Psoas muscle (tissue), 7 donors: ENCODE measurements at regions not wholly inside any gene's neighbourhood (a gene's known extent, or its start where the extent isn't known, plus 50 kb on each side); places are given as distances from the start of the nearest gene placed in this dataset.

ENCODE experiments used
- ATAC-seq, 4 donors: fragments of 200-7000 bp; cut with Tn5 transposase; one replicate each; pipeline ENCODE4 v1.9.1; 2020; ENCODE audit warnings: moderate library complexity in 3 of 4, mild to moderate bottlenecking in 2 of 4
- DNase-seq, 2 donors: peaks; one replicate each; pipeline ENCODE4 v3.0.0-alpha.2; 2020
- H3K27ac ChIP-seq: fragments of 200-600 bp; one replicate; pipeline ENCODE4 v1.8.0; 2022
- H3K27me3 ChIP-seq, 3 donors: fragments of 200-600 bp in 1 of 3; one replicate each; pipeline versions ENCODE4 v1.6.1 to v1.8.0; 2013 to 2022; ENCODE audit warnings: low read length in 2 of 3, mild to moderate bottlenecking in 2 of 3, moderate library complexity in 1 of 3; ENCODE audit not compliant: insufficient read depth in 3 of 3
- H3K36me3 ChIP-seq, 2 donors: fragments of 200-600 bp in 1 of 2; one replicate each; pipeline versions ENCODE4 v1.6.1 to v1.8.0; 2013 to 2022; ENCODE audit warnings: low read depth in 1 of 2, mild to moderate bottlenecking in 1 of 2, moderate library complexity in 1 of 2; ENCODE audit not compliant: insufficient read depth in 1 of 2
- H3K4me1 ChIP-seq: fragments of 200-600 bp; one replicate; pipeline ENCODE4 v1.8.0; 2022
- H3K4me3 ChIP-seq: fragments of 200-600 bp; one replicate; pipeline ENCODE4 v1.8.0; 2022; ENCODE audit warnings: mild to moderate bottlenecking
- H3K9me3 ChIP-seq: fragments of 200-600 bp; one replicate; pipeline ENCODE4 v1.8.0; 2022
- CTCF ChIP-seq: fragments of 200-600 bp; IDR thresholded peaks from one replicate; pipeline ENCODE4 v1.8.0; 2022; ENCODE audit warnings: antibody characterized with exemption
- WGBS, 3 donors: extraction: QIAGEN DNeasy Blood & Tissue Kit; methylation state at CpG; one replicate each; pipeline versions ENCODE4 v1.1.6 to v1.1.7; 2013; 5-methylcytosine and 5-hydroxymethylcytosine counted together
- intact Hi-C, 2 donors: fragments of 100-400 bp; cut with DNase I; formaldehyde crosslinking; loops; one replicate each; pipeline versions ENCODE4 v1.11.0 to v1.14.2; 2022
- donor health status: healthy with polysubstance abuse.
- donor health status: DM: no; HTN: no; CAD: no; lungs with moderate emphysema.
- donor health status: Bipolar disorder and iron deficiency.
- donor health status: healthy.
- donor health status: DM: yes; HTN: yes; CAD: no.
- donor health status: DM: no; HTN: no; CAD: no.
- donor health status: DM: yes; HTN: yes; CAD: no.

DNA sequence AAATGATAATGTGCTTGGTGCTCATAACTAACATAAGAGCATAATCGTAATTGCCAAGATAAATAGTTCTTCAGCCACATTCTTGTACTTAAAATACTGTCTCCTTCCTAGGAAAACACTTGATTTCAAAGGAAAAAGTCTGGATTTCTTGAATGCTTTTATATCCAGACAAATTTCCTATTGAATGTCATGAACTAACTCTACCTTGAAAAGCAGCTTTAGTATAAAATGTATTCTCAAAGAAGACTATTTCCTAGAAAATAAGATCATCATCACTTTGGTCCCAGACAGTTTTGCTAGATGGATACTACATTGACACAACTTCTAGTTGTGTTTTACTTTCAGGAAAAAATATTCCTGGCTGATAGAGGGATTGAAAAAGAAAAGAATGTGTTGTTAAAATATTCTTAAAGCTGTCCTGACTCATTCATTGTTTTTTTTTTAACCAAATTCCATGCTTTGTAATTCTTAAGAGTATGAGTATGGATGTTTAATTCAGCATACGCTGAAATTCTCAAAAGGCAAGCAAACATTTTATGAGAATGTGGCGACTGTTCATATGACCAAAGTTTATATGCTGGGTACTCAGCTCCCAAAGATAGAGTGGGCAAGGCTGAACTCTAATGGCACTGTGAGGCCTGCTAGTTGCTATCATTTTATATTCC, 106.1 kb downstream of the PPP1R3A start:
- TF ChIP-seq CTCF = no peak
- DNase-seq (no peak), ATAC-seq (no peak)
- 70 to 81% (median 77%) methylated on average over 3 of the region's 3 CpGs for WGBS, 3 donors
- Histone ChIP-seq H3K27me3 (no peaks in the 10 kb centered on the region), H3K36me3 (no peaks in the 10 kb centered on the region), H3K4me1 (no peaks in the 10 kb centered on the region), H3K4me3 (no peak overlapping the region), H3K27ac (no peak overlapping the region), H3K9me3 (no peaks in the 10 kb centered on the region)
- intact Hi-C loops = no loop called here

DNA sequence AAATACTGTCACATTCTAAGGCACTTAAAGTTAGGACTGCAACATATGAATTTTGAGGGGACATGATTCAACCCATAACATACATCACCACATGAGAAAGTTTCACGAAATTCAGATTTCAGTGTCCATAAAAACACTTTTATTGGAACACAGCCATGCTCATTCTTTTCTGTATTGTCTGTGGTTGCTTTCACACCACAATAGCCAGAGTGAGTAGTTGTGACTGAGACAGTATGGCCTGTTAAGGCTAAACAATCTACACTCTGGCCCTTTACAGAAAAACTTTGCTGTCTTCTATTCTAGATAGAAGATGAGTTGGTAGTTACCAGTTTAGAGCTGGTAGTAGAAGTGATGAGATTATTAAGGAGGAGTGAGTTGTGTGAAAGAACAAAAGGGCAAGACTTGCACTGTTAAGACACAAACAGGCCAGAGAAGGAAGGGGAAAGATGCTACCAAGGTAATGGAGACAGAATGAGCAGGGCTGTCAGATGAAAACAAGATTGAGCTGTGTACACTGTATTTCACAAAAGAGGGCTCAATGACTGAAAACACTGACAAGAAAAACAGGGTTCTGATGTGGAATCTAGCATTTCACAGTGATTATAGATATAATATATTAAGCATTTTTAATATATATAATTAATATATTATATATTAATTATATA, 108.6 kb downstream of the PPP1R3A start:
- WGBS, 3 donors = 81 to 96% (median 84%) methylated on average over 1 of the region's 1 CpG

GRCh38 chr7:113809581-113809980, 109.2 kb downstream of the PPP1R3A start:
- H3K27me3 ChIP-seq = no peaks in the 10 kb centered on the region
- H3K4me3 ChIP-seq = no peak overlapping the region
- 79 to 84% (median 81%) methylated on average over 3 of the region's 3 CpGs for WGBS, 3 donors
- H3K36me3 ChIP-seq = no peaks in the 10 kb centered on the region
- no peak for TF ChIP-seq CTCF
- intact Hi-C loops = no loop called here
- no peaks in the 10 kb centered on the region for H3K4me1 ChIP-seq
- no peak for ATAC-seq
- no peaks in the 10 kb centered on the region for H3K9me3 ChIP-seq
- H3K27ac ChIP-seq = no peak overlapping the region
- no peak for DNase-seq

More for the DNA sequence above, 108.6 kb downstream of the PPP1R3A start:
- H3K36me3 ChIP-seq = no peaks in the 10 kb centered on the region
- no peaks in the 10 kb centered on the region for H3K27me3 ChIP-seq
- no peak overlapping the region for H3K27ac ChIP-seq
- no peaks in the 10 kb centered on the region for H3K4me1 ChIP-seq
- no peaks in the 10 kb centered on the region for H3K9me3 ChIP-seq
- ATAC-seq (no peak), DNase-seq (no peak)
- intact Hi-C loops = no loop called here
- no peak overlapping the region for H3K4me3 ChIP-seq
- no peak for TF ChIP-seq CTCF

DNA sequence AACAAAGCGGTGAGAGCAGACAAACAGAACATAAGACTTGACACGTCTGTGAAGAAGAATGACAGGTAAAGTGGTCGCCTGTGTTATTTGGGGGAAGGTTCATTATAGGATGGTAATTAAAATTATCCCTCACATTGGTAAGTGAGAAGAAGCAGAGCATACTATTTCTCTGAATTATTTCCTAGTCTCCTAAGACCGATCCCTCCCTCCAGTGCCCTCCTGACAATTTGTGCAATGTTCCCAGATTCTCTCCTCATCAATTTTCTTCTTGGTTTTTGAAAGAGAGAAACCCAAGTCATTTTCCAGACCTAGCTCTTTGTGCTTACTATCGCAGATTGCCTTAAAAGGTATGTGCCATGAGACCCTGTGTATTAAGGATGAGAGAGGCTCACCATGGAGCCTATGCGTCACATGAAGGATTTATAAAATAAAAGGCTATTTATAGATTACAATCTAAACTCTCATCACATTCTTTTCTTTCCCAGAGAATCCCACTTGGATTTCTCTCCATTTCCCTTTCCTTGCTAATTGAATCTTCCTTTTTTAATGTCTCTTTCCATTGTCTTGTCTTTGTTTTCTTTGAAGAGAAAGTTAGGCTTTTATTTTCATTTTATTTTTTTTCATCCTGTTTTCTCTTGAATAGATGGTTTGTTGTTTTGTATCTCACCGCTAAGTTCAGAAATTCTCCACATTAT, 112.0 kb downstream of the PPP1R3A start:
- 82 to 91% (median 86%) methylated on average over 7 of the region's 7 CpGs for WGBS, 3 donors
- DNase-seq (no peak), ATAC-seq (no peak)
- H3K9me3 ChIP-seq = no peaks in the 10 kb centered on the region
- no peaks in the 10 kb centered on the region for H3K4me1 ChIP-seq
- TF ChIP-seq CTCF = no peak
- H3K36me3 ChIP-seq = no peaks in the 10 kb centered on the region
- no peak overlapping the region for H3K4me3 ChIP-seq
- H3K27me3 ChIP-seq = no peaks in the 10 kb centered on the region
- H3K27ac ChIP-seq = no peak overlapping the region
- intact Hi-C loops = no loop called here
